ENCODE measurements at regions not wholly inside any gene's neighbourhood (a gene's known extent, or its start where the extent isn't known, plus 50 kb on each side); places are given as distances from the start of the nearest gene placed in this dataset.

GRCh38 chr10:64350665-64351064 is 829.5 kb downstream of the REEP3 start:
- TF ChIP-seq POLR2AphosphoS5 (IDR thresholded peaks at IDR 0.05; ENCODE audit: low read depth, low read length): no peak
- TF ChIP-seq SNRNP70 (IDR thresholded peaks at IDR 0.05; ENCODE audit: low read depth, low read length): no peak
- TF ChIP-seq ZZZ3 (CRISPR knock-in tag; IDR thresholded peaks at IDR 0.05; ENCODE audit: borderline replicate concordance): no peak

All from HepG2 (cell line).